Heart left ventricle (tissue), 16 donors: ENCODE measurements at regions not wholly inside any gene's neighbourhood (a gene's known extent, or its start where the extent isn't known, plus 50 kb on each side); places are given as distances from the start of the nearest gene placed in this dataset.

Experiments
- ATAC-seq, 4 donors: fragments of 200-7000 bp; cut with Tn5 transposase; one replicate each; pipeline ENCODE4 v1.9.1; 2020 to 2022; ENCODE audit warnings: moderate library complexity in 4 of 4, mild to moderate bottlenecking in 3 of 4, moderate number of reproducible peaks in 1 of 4
- DNase-seq, 5 donors: peaks; one replicate each; pipeline ENCODE4 v3.0.0-alpha.2; 2020
- H3K27ac ChIP-seq, 12 donors: fragments of 200-600 bp; sonication (generic) in 4 of 12; one replicate each; pipeline versions ENCODE4 v1.5.0 to v1.8.0; 2016 to 2022; ENCODE audit warnings: mild to moderate bottlenecking in 2 of 12
- H3K27me3 ChIP-seq, 9 donors: fragments of 200-600 bp; sonication (generic) in 2 of 9; one replicate each; pipeline versions ENCODE4 v1.5.1 to v1.8.0; 2016 to 2022; ENCODE audit warnings: mild to moderate bottlenecking in 3 of 9
- H3K36me3 ChIP-seq, 9 donors: fragments of 200-600 bp; sonication (generic) in 2 of 9; one replicate each; pipeline versions ENCODE4 v1.5.0 to v1.8.0; 2018 to 2022; ENCODE audit warnings: mild to moderate bottlenecking in 2 of 9
- H3K4me1 ChIP-seq, 12 donors: fragments of 200-600 bp; sonication (generic) in 4 of 12; one replicate each; pipeline versions ENCODE4 v1.5.0 to v1.8.0; 2016 to 2022; ENCODE audit warnings: mild to moderate bottlenecking in 3 of 12
- H3K4me3 ChIP-seq, 12 donors: fragments of 200-600 bp; sonication (generic) in 4 of 12; one replicate each; pipeline versions ENCODE4 v1.5.0 to v1.8.0; 2017 to 2022; ENCODE audit warnings: mild to moderate bottlenecking in 9 of 12, moderate library complexity in 4 of 12
- H3K9me3 ChIP-seq, 12 donors: fragments of 200-600 bp; sonication (generic) in 4 of 12; one replicate each; pipeline versions ENCODE4 v1.5.0 to v1.8.0; 2016 to 2022; ENCODE audit warnings: mild to moderate bottlenecking in 1 of 12
- POLR2A ChIP-seq, 2 donors: fragments of 450-650 bp; IDR thresholded peaks; one replicate each; pipeline ENCODE4 v1.6.1; 2017; ENCODE audit warnings: antibody characterized with exemption in 2 of 2, mild to moderate bottlenecking in 2 of 2, moderate library complexity in 2 of 2
- WGBS, 4 donors: extraction: QIAGEN DNeasy Blood & Tissue Kit in 2 of 4; methylation state at CpG; one replicate each; pipeline versions ENCODE4 v1.1.5 to v1.1.7; 2013 to 2018; 5-methylcytosine and 5-hydroxymethylcytosine counted together
- intact Hi-C, 10 donors: fragments of 100-400 bp; cut with DNase I; formaldehyde crosslinking; loops; one replicate each; pipeline versions ENCODE4 v1.11.1 to v1.14.2; 2022
- TF ChIP-seq, protein P1 (sequence below), 12 donors: fragments of 200-600 bp; sonication (generic) in 4 of 12; IDR thresholded peaks; one replicate each; pipeline versions ENCODE4 v1.5.0 to v1.8.0; 2018 to 2022; ENCODE audit warnings: antibody characterized with exemption in 12 of 12, mild to moderate bottlenecking in 5 of 12
- donor health status: ischemic (EF 13 %, LVEDD 7.1; RV severe dilation, severe dysfunction).
- donor health status: healthy with polysubstance abuse.
- donor health status: DM: no; HTN: yes; CAD: no.
- donor health status: DM: no; HTN: no; CAD: no.
- donor health status: ischemic (EF 25% LVEDD 6.9; RV normal size, moderate dysfunction).
- donor health status: ischemic (EF 25% LVEDD 5.7; RV mildly dilated, moderate dysfunction).
- donor health status: healthy.
- donor health status: DM: yes; HTN: yes; CAD: no.
- donor health status: ischemic (EF 35%, LVEDD 5.7; RV mildly dilated, moderate dysfunction).
- donor health status: nonischemic (EF 11% LVEDD 7.7; RV severe dilation, severe dysfunction).
- donor health status: DM: yes; HTN: yes; CAD: no.
- donor health status: PGD.
- donor health status: ischemic (EF 29% LVEDD 5.4; RV normal size, mild dysfunction).
- donor health status: nonischemic (EF 23%, LVEDD 6.1; RV moderate dilation, normal function).

DNA sequence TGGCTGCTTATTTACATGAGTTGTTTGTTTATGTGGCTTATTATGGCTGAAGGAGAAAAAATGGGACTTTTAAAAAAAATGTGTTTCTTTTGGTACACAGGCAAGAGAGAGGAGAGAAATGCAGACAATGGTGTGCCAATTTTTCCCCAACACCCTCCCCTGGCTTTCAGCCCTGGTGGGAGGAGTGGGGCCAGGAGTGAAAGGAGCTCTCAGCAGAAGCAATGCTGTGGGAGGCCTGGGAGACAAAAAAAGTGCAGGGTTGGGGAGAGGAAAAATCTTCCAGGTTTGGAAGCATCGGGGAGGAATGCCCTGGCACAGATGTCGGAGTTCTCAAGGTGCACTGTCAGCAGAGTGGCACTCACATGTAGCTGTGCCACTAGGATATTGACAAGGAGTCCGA is 117.7 kb upstream of the FOXB1 start:
- intact Hi-C loops = no loop called here
- H3K9me3 ChIP-seq = peaks cover 0 to 4% (median 0%) of the 10 kb centered on the region in 12 donors
- no peak overlapping the region for H3K4me3 ChIP-seq
- DNase-seq (no peak), ATAC-seq (no peak)
- H3K27ac ChIP-seq = no peak overlapping the region
- TF ChIP-seq, protein P1, sequence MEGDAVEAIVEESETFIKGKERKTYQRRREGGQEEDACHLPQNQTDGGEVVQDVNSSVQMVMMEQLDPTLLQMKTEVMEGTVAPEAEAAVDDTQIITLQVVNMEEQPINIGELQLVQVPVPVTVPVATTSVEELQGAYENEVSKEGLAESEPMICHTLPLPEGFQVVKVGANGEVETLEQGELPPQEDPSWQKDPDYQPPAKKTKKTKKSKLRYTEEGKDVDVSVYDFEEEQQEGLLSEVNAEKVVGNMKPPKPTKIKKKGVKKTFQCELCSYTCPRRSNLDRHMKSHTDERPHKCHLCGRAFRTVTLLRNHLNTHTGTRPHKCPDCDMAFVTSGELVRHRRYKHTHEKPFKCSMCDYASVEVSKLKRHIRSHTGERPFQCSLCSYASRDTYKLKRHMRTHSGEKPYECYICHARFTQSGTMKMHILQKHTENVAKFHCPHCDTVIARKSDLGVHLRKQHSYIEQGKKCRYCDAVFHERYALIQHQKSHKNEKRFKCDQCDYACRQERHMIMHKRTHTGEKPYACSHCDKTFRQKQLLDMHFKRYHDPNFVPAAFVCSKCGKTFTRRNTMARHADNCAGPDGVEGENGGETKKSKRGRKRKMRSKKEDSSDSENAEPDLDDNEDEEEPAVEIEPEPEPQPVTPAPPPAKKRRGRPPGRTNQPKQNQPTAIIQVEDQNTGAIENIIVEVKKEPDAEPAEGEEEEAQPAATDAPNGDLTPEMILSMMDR (IDR thresholded peaks at IDR 0.05) = no peak
- no peak for TF ChIP-seq POLR2A (IDR thresholded peaks at IDR 0.05)
- 56 to 67% (median 59%) methylated on average over 3 of the region's 3 CpGs for WGBS, 4 donors
- H3K27me3 ChIP-seq = peaks cover 0 to 38% (median 0%) of the 10 kb centered on the region in 9 donors
- no peaks in the 10 kb centered on the region for H3K4me1 ChIP-seq
- H3K36me3 ChIP-seq = no peaks in the 10 kb centered on the region

DNA sequence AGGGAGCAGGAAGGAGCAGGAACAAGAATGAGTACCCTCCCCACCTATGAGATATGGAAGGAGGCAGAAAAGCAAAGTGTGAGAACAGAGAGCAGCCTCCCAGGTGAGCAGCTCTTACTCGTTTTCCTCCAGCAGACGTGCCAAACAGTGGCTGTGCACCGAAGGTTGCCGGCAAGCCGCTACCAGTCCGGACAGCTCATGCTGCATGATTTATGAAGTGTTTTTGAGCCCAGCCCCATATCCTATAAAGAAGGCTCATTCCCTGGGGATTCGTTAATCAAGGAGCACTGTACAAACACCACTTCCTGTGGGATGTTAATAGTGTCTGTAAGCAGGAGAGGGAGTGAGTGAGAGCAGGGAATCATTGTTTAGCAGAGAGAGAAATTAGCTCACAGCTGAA is 118.3 kb upstream of the FOXB1 start:
- TF ChIP-seq, protein P1 (IDR thresholded peaks at IDR 0.05) = no peak
- no peak for TF ChIP-seq POLR2A (IDR thresholded peaks at IDR 0.05)
- 8 to 11% (median 10%) methylated on average over 7 of the region's 7 CpGs for WGBS, 4 donors
- DNase-seq = no peak
- no peaks in the 10 kb centered on the region for H3K4me1 ChIP-seq
- no peak overlapping the region for H3K27ac ChIP-seq
- no peaks in the 10 kb centered on the region for H3K36me3 ChIP-seq
- intact Hi-C loops = no loop called here
- no peak for ATAC-seq
- H3K4me3 ChIP-seq = no peak overlapping the region
- H3K27me3 ChIP-seq = peaks cover 0 to 38% (median 0%) of the 10 kb centered on the region in 9 donors
- H3K9me3 ChIP-seq = peaks cover 0 to 4% (median 0%) of the 10 kb centered on the region in 12 donors

DNA sequence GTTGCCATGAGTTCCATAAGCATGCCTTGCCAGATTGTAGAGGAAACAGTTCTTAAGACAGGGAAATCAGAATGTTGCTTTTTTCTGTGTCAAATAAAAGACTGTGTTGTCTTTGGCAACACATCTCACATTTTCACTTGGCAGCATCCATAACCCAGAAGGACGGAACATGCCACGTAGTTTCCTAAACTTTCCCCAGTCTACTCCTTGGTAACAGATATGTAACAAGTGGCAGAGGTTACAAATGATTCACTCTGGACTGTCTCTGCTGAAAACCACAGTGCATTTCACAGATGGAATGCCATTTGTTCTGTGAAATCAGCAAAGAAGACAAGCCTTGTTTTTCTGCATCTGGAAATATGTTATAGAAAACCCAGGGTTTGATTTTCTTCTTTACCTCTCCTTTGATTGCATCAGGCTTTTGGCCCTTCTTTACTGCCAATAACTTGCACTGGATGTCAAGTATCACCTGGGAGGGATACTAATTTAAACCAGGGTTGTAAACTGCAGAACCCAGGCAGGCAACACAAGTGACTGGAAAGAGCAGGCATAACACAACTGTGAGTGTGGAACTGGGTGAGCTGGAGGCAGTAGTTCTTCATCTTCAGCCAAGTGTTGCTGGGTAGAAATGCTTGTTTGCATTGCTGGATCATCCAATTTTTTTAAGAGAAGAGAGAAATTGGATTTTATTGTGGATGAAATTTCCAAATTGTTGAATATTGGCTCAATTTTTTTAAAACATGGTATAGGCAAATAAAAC is 124.4 kb upstream of the FOXB1 start:
- ATAC-seq (no peak), DNase-seq (no peak)
- H3K4me1 ChIP-seq = no peaks in the 10 kb centered on the region
- no peaks in the 10 kb centered on the region for H3K36me3 ChIP-seq
- TF ChIP-seq POLR2A (IDR thresholded peaks at IDR 0.05) = no peak
- TF ChIP-seq, protein P1 (IDR thresholded peaks at IDR 0.05) = no peak
- H3K9me3 ChIP-seq = no peaks in the 10 kb centered on the region
- intact Hi-C loops = no loop called here
- H3K27ac ChIP-seq = no peak overlapping the region
- H3K27me3 ChIP-seq = peaks cover 0 to 61% (median 9%) of the 10 kb centered on the region in 9 donors
- no peak overlapping the region for H3K4me3 ChIP-seq
- 27 to 51% (median 41%) methylated on average over 2 of the region's 2 CpGs for WGBS, 4 donors

DNA sequence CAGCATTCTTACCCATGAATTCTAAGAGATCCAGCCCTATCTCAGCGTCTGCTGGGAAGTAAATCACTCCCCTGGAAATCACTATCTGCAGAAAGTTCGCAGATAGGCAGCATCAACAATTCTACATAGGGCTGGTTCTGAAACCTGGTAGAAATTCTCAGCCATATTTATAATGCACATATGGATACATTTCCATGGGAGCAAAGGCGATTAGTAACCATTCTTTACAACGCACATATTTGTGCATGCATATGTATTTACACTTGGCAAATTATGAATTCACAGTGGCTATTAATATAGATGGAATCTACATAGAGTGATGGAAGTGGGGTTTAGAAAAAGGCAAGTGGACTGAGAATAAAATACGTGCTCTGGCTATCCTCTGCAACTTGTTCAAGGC is 128.0 kb upstream of the FOXB1 start:
- Histone ChIP-seq H3K36me3 (no peaks in the 10 kb centered on the region), H3K9me3 (no peaks in the 10 kb centered on the region), H3K27me3 (peaks cover 0 to 54% (median 17%) of the 10 kb centered on the region in 9 donors), H3K4me1 (no peaks in the 10 kb centered on the region), H3K27ac (no peak overlapping the region), H3K4me3 (no peak overlapping the region)
- ATAC-seq (no peak), DNase-seq (no peak)
- TF ChIP-seq, protein P1 (IDR thresholded peaks at IDR 0.05) = no peak
- no peak for TF ChIP-seq POLR2A (IDR thresholded peaks at IDR 0.05)
- intact Hi-C loops = no loop called here
- 63 to 73% (median 68%) methylated on average over 5 of the region's 5 CpGs for WGBS, 4 donors
